ENCODE measurements at regions not wholly inside any gene's neighbourhood (a gene's known extent, or its start where the extent isn't known, plus 50 kb on each side); places are given as distances from the start of the nearest gene placed in this dataset.

GRCh38 chr1:182122913-182123260, 61.4 kb upstream of the ZNF648 start:
- H4K20me1 ChIP-seq (ENCODE audit: control insufficient read depth, insufficient read depth, low read length, poor library complexity, severe bottlenecking), result no peaks in the 10 kb centered on the region
- no peak overlapping the region for H2AFZ ChIP-seq (ENCODE audit: insufficient read depth, low read depth, low read length, poor library complexity, severe bottlenecking)
- H3K27me3 Mint-ChIP-seq, result peaks cover 10% of the 10 kb centered on the region
- CTCF ChIA-PET, result no interaction called here
- no peak overlapping the region for H3K9ac ChIP-seq (ENCODE audit: low read length)
- TF ChIP-seq CTCF (IDR thresholded peaks at IDR 0.05) (no peak), EZH2 (IDR thresholded peaks at IDR 0.05; ENCODE audit: borderline replicate concordance, insufficient read depth, low read depth, low read length, poor library complexity, severe bottlenecking) (no peak)
- H3K27me3 ChIP-seq (replicated peaks in 1 of 4; ENCODE audit: control extremely low read depth in 1 of 4, control insufficient read depth in 3 of 4, insufficient read depth in 4 of 4, low read length in 3 of 4), result no peaks in the 10 kb centered on the region
- no peaks in the 10 kb centered on the region for H3K79me2 ChIP-seq (ENCODE audit: control insufficient read depth, insufficient read depth, low read length)
- no peaks in the 10 kb centered on the region for H3K4me1 Mint-ChIP-seq
- intact Hi-C loops (cut with micrococcal nuclease), result no loop called here
- H3K4me3 Mint-ChIP-seq, result no peak overlapping the region
- no peaks in the 10 kb centered on the region for H3K36me3 ChIP-seq (replicated peaks in 1 of 2; ENCODE audit: control extremely low read depth in 1 of 2, control insufficient read depth in 1 of 2, extremely low read depth in 1 of 2, insufficient read depth in 2 of 2, low read length in 1 of 2)
- no peak overlapping the region for H3K27ac Mint-ChIP-seq
- H3K4me2 ChIP-seq (replicated peaks; ENCODE audit: low read depth, low read length, poor library complexity, severe bottlenecking), result no peak overlapping the region
- ATAC-seq (ENCODE audit: low read depth) (no peak), DNase-seq (no peak)
- H3K4me3 ChIP-seq (ENCODE audit: control extremely low read depth in 1 of 5, extremely low read depth in 1 of 5, insufficient read depth in 1 of 5, low read depth in 2 of 5, low read length in 4 of 5), result no peak overlapping the region
- no peaks in the 10 kb centered on the region for H3K9me3 ChIP-seq (ENCODE audit: control extremely low read depth in 1 of 3, control insufficient read depth in 2 of 3, insufficient read depth in 1 of 3, low read length in 2 of 3)
- H3K4me1 ChIP-seq (ENCODE audit: control insufficient read depth in 2 of 2, insufficient read depth in 2 of 2, low read length in 2 of 2), result no peaks in the 10 kb centered on the region
- H3K27ac ChIP-seq (ENCODE audit: low read length in 2 of 2), result no peak overlapping the region
- no peaks in the 10 kb centered on the region for H3K9me3 Mint-ChIP-seq (ENCODE audit: insufficient read depth)
- POLR2A ChIA-PET, result no interaction called here

- TF ChIP-seq CTCF (IDR thresholded peaks at IDR 0.05) (no peak), EZH2 (IDR thresholded peaks at IDR 0.05; ENCODE audit: borderline replicate concordance, insufficient read depth, low read depth, low read length, poor library complexity, severe bottlenecking) (no peak)
- H3K27ac Mint-ChIP-seq, result no peak overlapping the region
- Histone ChIP-seq H3K36me3 (replicated peaks in 1 of 2; ENCODE audit: control extremely low read depth in 1 of 2, control insufficient read depth in 1 of 2, extremely low read depth in 1 of 2, insufficient read depth in 2 of 2, low read length in 1 of 2) (no peaks in the 10 kb centered on the region), H3K4me3 (ENCODE audit: control extremely low read depth in 1 of 5, extremely low read depth in 1 of 5, insufficient read depth in 1 of 5, low read depth in 2 of 5, low read length in 4 of 5) (no peak overlapping the region), H3K27ac (ENCODE audit: low read length in 2 of 2) (no peak overlapping the region), H3K4me1 (ENCODE audit: control insufficient read depth in 2 of 2, insufficient read depth in 2 of 2, low read length in 2 of 2) (no peaks in the 10 kb centered on the region), H3K79me2 (ENCODE audit: control insufficient read depth, insufficient read depth, low read length) (no peaks in the 10 kb centered on the region), H4K20me1 (ENCODE audit: control insufficient read depth, insufficient read depth, low read length, poor library complexity, severe bottlenecking) (no peaks in the 10 kb centered on the region), H2AFZ (ENCODE audit: insufficient read depth, low read depth, low read length, poor library complexity, severe bottlenecking) (no peak overlapping the region), H3K4me2 (replicated peaks; ENCODE audit: low read depth, low read length, poor library complexity, severe bottlenecking) (no peak overlapping the region), H3K27me3 (replicated peaks in 1 of 4; ENCODE audit: control extremely low read depth in 1 of 4, control insufficient read depth in 3 of 4, insufficient read depth in 4 of 4, low read length in 3 of 4) (no peaks in the 10 kb centered on the region), H3K9ac (ENCODE audit: low read length) (no peak overlapping the region), H3K9me3 (ENCODE audit: control extremely low read depth in 1 of 3, control insufficient read depth in 2 of 3, insufficient read depth in 1 of 3, low read length in 2 of 3) (no peaks in the 10 kb centered on the region)
- H3K9me3 Mint-ChIP-seq (ENCODE audit: insufficient read depth), result no peaks in the 10 kb centered on the region
- DNase-seq (no peak), ATAC-seq (ENCODE audit: low read depth) (no peak)
- H3K4me1 Mint-ChIP-seq, result no peaks in the 10 kb centered on the region
- no peak overlapping the region for H3K4me3 Mint-ChIP-seq
- ChIA-PET CTCF (interaction anchor here (0.5 kb wide), 1 partner anchor 777 kb away, joined by 3 read pairs; no protein-coding TSS in a partner anchor), POLR2A (no interaction called here)
- WGBS (ENCODE audit: insufficient coverage), result no CpG with 5 or more reads among the region's 1 CpG
- intact Hi-C loops (cut with micrococcal nuclease), result no loop called here
- peaks cover 13% of the 10 kb centered on the region for H3K27me3 Mint-ChIP-seq
Observed at GRCh38 chr1:182122256-182122912, 60.9 kb upstream of the ZNF648 start.

Measured in B cell (primary cell).